ENCODE measurements at regions not wholly inside any gene's neighbourhood (a gene's known extent, or its start where the extent isn't known, plus 50 kb on each side); places are given as distances from the start of the nearest gene placed in this dataset.

DNA sequence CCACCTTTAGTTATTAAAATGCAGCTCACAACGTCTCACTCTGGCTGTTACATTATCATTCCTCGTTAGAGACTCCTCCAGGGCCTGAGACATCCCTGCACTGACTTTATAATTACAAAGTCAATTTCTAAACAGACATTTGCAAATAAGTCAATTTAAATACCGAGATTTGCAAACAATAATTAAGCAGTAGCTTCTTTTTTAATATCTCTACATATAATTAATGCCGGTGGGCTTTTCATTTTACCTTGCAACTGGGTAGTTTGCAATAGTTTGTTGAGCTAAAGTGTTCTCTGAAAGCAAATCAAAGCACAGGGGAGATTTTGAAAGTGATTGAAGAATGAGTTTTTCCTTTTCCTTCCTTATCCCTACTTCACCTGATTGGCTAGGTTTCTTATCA lies 154.4 kb downstream of the TLR4 start:
- FAIRE-seq = no peak
- no peak for DNase-seq (ENCODE audit: low spot score)

DNA sequence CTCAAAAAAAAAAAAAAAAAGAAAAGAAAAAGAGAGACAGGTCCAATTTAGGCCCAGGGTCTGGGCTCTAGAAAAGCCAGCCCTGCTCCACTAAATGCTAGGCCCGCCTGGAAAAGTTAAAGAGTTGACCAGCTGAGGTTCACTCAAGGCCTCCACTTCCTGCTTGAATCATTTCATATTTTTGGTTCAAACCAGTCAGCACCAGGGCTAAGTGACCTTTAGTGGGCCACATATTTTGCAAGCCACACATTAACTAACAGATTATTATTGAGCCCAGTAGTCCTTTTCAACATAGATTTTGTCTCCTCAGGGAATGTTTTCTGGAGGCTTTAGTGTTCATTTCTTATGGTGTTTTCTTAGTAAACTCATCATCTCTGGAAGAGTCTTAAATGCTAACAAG lies 156.6 kb downstream of the TLR4 start:
- FAIRE-seq (no peak), DNase-seq (ENCODE audit: low spot score) (no peak)

DNA sequence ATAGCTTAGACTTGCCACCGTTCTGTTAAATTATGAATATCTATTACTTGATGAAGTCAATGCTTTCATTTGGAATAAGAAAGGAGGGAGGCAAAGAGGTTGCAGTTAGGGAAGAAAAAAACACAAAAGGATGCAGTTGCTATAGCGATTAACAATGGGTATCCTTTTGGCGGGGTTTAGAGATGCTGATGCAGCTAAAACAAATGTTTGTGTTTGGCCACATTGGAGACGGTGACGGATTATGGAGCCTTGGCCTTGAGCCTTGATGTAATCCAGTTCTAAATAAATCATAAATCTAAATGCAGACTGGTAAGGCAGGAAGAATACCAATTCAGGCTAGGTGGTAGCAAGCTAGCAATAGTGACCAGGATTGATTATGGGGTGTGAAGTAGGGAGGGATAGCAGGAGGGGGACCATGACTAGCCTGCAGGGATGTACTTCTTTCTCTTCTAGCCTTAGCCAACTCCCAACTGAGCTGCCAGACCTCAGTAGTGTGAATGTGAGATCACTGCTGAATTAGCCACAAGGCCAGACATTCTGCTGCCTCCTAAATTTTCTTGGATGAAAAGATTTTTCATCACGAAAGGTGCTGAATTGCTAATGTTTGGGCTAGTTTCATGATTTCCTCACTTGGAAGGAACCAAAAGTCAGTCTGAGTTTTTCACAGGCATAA lies 160.3 kb downstream of the TLR4 start:
- DNase-seq (ENCODE audit: low spot score) = no peak
- FAIRE-seq = no peak

DNA sequence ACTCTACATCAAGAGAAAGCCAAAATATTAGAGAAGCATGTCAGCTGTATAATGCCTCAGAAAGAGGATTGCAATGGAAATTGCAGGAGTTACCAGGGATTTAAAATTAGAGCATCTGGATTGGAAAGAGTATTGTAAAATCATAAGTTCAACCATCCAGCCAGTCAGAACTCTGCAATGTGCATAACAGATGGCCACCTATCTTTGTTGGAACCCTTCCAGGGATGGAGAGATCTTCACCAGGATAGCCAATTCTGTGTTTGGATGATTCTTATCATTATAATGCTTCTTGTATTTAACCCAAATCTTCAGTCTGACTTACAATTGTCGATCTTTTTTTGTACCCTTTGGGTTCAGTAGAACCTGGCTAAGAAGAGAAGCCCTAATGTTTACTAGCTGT lies 164.4 kb downstream of the TLR4 start:
- FAIRE-seq (no peak), DNase-seq (ENCODE audit: low spot score) (no peak)

DNA sequence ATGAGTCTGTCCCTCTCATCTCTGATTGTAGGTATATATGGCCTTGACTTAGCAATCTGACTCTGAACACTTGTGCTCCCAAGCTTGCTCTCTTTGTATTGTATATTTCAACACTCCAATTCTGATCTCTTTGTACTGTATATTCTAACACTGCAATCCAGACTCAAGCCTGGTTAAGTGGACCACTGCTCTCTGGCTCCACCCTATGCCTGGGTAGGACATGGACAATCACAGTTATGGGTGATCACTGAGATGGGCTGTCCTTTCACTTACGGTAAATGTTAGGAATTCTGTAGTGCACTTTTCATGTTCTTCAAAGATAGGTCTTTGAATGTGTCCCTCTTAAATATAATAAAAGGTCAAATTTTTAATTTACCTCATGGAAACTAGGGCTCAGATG lies 165.1 kb downstream of the TLR4 start:
- FAIRE-seq = no peak
- no peak for DNase-seq (ENCODE audit: low spot score)

DNA sequence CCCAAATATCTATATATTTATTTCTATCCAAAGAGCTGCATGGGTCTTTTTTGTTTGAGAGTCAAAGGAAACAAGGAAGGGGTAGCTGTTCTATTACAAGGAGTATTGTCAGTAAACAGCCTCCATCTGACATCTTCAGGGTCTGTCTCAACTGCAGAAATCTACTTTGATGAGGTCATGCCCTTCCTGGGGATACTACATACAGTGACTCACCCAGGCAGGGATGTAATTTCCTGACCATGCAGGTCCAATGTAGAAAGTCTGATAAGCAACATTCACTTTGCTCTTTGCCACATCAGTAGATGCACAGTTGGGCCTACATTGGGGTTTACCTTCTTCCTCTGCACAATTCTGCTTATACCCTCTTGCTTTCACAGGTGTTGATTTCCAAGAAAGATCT lies 165.5 kb downstream of the TLR4 start:
- FAIRE-seq = no peak

DNA sequence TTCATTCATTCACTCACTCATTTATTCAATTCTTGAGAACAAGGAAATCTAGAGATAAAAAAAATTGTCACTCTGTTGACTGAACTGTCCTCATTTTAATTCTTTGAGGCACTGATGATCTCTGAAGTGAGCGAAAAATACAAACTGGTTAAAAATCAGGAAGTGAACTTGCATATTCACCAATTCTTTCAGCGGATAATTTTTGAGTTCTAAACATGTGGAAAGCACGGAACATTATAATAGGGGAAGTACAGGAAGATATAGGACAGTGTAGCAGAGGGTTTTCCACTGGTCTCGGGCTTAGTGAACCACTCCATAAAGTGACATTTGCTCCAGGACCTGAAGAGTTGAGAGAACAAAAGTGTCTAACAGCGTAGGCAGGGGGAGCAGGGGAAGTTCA lies 169.5 kb downstream of the TLR4 start:
- no peak for FAIRE-seq
- no peak for DNase-seq (ENCODE audit: low spot score)

More for the DNA sequence above, 165.5 kb downstream of the TLR4 start:
- no peak for DNase-seq (ENCODE audit: low spot score)

DNA sequence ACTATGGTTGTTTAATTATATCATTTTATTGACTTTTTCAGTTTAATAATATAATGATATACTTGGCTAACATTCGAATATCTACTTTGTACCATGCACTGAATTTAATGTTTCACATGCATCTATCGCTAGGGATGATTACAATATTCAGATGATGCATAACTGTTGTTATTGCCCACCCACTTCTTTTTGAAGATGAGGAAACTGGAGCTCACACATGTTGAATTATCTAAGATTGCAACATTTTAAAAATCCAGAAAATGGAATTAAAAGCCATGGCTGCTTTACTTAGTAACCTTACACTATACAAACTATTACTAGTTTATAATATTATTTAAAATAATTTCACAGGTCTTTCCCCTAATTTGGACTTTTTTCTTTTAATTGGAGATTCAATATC lies 171.7 kb downstream of the TLR4 start:
- DNase-seq (ENCODE audit: low spot score) (no peak), FAIRE-seq (no peak)

DNA sequence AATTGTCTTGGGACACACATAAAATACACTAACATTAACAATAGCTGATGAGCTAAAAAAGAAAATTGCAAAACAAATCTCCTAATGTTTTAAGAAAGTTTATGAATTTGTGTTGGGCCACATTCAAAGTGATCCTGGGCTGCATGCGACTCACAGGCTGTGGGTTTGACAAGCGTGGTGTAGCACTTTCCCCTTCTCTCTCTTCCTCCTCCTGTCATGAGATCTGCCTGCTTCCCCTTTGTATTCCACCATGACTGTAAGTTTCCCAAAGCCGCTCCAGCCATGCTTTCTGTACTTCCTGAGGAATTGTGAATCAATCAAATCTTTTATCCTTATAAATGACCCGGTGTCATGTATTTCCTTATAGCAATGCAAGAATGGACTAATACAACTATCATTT lies 178.0 kb downstream of the TLR4 start:
- no peak for DNase-seq (ENCODE audit: low spot score)
- FAIRE-seq = no peak

DNA sequence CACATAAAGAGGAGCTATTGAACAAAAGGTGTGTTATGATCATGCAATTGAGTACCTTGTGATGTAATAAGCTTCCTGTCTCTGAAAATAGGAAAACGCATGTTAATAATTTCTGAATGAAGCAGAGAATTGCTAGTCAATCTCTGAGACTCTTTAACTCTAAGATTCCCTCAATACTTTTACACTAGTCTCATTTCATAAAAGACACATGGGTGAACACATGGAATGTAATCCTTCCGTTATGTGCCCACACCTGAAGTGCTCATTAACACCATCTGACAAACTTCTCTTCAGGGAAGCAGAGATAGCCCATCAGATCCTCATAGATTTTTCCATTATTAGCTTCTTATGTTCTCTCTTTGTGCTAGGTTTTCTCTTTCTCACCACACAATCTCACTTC lies 182.4 kb downstream of the TLR4 start:
- FAIRE-seq (no peak), DNase-seq (ENCODE audit: low spot score) (no peak)

DNA sequence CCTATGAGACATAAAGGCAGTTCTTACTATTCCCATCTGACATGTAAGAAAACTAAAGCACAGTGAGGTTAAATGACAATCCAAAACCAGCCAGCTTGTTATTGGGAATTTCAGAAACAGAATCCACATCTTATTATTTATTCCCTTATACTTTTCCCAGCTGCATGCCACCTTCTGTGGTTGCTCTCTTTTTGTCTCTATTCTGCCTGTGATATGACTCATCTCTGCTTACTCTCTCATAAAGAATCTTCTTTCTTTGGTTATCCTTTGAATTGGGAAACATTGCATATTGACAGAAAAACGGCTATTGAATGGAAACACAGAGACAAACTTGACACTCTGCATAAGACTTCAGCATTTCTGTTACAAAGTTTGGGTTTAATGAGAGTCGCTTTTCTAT lies 183.2 kb downstream of the TLR4 start:
- DNase-seq (ENCODE audit: low spot score) = no peak
- FAIRE-seq = no peak

DNA sequence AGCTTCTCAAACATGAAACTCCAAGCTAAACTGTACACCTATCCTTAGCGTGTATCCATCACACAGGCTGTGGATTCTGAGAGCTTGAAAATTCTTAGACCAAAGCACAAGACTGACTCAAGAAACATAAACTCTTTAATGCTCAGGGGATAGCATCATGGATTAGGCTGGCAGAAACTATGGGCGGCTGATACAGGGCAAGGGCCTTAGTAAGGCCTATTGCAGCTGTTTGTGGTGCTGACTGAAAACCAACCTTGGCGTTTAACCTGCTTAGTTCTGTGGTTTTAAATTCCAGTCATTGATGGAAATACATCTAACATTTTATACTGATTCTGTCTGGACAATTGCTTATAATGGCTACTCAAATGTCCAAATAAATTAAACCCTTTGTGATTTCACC lies 183.7 kb downstream of the TLR4 start:
- DNase-seq (ENCODE audit: low spot score) = no peak
- no peak for FAIRE-seq

DNA sequence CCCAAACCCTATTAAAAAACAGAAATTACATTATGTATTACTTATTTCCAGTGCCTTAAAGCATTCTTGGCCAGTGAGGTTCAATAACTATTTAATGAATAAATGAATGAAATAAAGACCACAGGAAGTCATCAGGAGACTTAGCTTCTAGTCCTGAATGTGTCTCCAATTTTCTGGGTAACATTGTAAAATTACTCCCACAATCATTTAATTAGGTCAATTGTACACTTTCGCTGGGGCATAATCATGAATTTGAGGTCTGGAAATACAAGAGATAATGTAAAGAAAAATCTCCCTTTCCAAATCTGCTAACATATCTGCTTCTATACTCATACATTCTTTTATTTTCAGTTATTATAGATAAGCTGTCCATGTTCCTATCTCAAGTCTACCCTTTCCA lies 199.2 kb downstream of the TLR4 start:
- no peak for DNase-seq (ENCODE audit: low spot score)
- FAIRE-seq = no peak

DNA sequence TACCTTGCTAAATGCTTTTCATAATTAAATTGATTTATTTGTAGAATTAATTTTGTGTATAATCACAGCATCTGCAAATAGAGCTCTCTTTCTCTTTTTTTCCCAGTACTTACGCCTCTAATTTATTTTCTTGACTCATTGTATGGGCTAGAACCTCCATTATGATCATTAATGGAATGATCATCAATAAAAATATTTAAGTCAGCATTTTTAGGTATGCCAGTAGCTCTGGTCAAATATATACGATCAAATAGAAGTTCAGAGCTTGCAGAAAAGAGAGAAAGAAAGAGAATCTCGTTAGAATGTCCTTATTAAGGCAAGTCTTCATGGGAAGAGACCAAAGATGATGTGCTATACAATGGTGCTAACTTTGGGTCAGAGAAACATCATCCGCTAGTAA lies 202.6 kb downstream of the TLR4 start:
- FAIRE-seq (no peak), DNase-seq (ENCODE audit: low spot score) (no peak)

DNA sequence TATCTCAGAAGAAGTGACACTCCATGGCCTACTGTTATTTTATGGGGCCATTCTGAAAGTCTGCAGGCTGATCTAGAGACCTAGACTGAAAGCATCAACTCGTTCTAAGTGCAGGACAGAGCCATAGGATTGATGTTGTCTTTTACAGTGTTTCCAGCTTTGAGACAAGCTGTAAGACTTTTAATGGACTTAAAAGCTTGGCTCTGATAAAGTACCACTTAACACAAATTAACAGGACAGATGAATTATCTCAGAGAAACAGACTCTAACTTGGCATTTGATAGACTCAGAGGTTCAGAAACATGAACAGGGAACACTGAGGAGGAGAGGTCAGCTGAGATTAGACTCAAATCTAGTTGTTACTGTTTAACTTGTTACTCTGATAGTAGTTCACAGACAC lies 203.2 kb downstream of the TLR4 start:
- DNase-seq (ENCODE audit: low spot score) (no peak), FAIRE-seq (no peak)

DNA sequence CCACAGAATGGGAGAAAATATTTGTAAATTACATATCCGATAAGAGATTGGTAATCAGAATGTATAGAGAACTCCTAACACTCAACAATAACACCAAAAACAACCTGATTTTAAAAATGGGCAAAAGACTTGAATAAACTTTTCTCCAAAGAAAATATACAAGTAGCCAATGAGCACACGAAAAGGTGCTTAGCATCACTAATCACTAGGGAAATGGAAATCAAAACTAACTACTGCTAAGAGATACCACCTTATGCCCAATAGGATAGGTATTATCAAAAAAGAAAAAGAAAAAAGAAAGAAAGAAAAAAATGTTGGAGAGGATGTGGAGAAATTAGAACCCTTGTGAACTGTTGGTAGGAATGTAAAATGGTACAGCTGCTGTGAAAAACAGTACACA lies 212.1 kb downstream of the TLR4 start:
- no peak for DNase-seq (ENCODE audit: low spot score)
- no peak for FAIRE-seq

DNA sequence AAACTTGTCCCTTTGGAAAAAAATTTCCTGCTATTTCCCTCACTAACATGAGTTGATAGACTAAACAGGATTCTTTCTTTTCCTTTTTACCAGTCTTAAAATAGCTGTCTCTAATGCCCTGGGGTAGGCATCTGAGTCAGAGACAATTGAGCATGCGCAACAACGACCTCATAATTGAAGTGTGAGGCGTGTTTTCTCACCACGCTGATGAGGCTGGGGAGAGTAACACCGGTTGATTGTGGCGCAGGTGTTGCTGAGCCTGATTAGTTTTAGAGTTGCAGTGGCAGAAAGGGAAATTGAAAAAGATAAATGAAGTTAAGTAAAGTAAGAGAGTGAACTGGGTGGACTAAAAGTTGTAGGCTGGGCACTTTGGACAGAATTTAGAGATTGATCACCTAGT lies 213.7 kb downstream of the TLR4 start:
- DNase-seq (ENCODE audit: low spot score) = no peak
- no peak for FAIRE-seq

DNA sequence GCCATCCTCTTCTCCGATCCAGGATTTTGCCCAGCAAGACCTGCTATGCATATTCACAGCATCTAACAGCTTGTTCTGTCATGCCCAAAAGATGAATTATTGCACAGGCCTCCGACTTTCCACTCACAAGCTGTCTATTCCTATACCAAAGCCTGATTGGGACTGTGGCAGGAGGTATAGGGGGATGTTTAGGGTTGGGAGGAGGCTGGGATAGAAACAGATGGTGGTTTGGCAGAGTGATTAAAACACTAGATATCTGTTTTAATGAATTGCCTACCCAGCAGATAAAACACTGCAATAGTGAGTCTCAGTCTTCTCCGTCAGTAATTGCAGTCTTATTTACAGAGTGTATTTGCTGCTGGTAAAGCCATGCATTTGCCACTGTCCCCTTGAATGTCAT lies 215.3 kb downstream of the TLR4 start:
- no peak for FAIRE-seq

DNA sequence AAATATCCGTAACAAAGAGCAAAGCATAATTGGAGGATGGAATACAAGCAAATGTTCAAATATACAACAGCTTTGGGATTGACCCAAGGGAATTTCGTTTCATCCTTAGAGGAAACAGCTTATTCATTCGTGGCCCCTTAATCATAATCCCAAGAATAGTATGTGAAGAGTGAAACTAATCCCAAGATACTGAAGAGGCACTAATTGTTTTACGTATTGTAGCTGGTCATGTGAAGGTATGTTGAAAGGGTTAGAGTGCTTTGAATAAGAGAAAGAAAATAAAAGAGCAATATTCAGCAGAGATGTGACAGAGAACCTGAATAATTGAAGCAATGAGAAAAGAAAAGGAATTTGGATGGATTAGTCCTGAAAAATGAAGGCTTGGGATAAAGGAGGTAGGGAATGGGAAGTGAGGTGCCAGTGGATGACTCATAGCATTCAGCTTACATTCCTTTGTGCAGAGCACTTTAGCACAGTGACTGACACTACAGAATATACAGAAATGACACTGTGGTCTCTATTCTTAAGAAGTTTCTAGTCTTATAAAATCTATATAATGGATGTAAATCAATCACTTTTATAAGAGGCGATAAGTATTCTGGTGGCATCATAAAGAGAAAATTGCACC lies 221.9 kb downstream of the TLR4 start:
- DNase-seq (ENCODE audit: low spot score) (no peak), FAIRE-seq (peak; percentile 75)

More for the DNA sequence above, 215.3 kb downstream of the TLR4 start:
- DNase-seq (ENCODE audit: low spot score) = no peak

DNA sequence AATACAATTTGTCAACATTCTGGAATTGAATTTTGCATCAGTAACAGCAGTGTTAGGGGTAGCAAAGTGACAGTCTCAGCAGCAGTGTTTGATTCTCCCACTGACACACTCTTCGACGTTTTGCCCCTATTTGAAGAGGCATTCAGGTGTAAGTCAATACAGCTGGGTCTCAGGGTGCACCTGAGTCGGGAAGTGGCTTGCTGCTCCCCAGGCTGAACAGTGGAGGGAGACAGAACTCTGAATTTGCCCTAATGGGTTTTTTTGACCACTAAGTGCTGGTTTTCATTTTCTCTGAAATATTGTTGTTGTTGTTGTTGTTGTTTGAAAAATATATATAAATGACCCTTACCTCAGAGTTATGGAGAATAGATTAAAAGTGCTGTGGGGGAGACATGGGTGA lies 223.2 kb downstream of the TLR4 start:
- DNase-seq (ENCODE audit: low spot score) (no peak), FAIRE-seq (no peak)

DNA sequence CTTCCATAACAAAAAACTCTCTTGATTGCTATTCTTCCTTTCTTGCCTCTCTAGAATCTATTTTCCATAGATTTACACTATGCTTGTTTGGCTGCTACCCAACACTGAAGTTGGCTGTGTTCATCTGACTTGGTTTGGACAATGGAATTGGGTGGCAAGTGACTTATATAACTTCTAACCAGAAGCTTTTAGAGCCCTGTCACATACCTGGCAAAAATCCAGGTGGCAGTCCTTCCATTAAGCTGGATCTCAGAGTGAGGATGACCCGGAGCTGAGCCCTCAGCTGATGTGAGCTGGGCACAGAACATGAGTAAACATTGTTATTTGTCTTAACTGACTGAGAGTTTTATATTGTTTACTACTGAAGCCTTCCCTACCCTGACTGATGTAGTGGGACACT lies 225.7 kb downstream of the TLR4 start:
- DNase-seq (ENCODE audit: low spot score) = no peak
- no peak for FAIRE-seq

DNA sequence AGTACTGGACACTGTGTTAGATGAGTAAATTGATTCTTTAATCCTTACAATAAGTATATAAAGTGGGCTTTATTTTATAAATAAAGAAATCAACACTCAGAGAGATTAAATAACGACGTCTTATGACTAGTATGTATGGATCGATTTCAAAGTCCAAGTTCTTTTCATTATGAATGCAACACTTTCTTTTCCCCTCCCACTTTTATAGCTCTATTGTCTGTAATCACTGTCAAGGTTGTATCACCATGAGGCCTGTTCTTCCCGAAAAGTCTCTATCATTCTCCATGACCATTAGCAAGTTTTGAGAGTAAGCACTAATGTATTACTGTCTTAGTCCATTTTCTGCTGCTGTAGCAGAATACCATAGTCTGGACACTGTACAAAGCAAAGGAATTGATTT lies 228.4 kb downstream of the TLR4 start:
- FAIRE-seq = no peak

More for the DNA sequence above, 228.4 kb downstream of the TLR4 start:
- DNase-seq (ENCODE audit: low spot score) = no peak
